Pancreas (tissue), 10 donors: ENCODE measurements at regions not wholly inside any gene's neighbourhood (a gene's known extent, or its start where the extent isn't known, plus 50 kb on each side); places are given as distances from the start of the nearest gene placed in this dataset.

Experiments used
- ATAC-seq, 4 donors: fragments of 200-7000 bp; cut with Tn5 transposase; one replicate each; pipeline versions ENCODE4 v1.8.0 to v1.9.1; 2020; ENCODE audit warnings: mild to moderate bottlenecking in 4 of 4, moderate library complexity in 4 of 4
- DNase-seq, 6 donors: peaks; one replicate each; pipeline ENCODE4 v3.0.0-alpha.2; 2020
- FAIRE-seq: peaks from 2 replicates; lab custom pipeline; 2012; peaks lifted over from hg19 to GRCh38; lab: Jason Lieb, UNC
- H3K27ac ChIP-seq, 4 donors: fragments of 200-600 bp; sonication (generic); 1 replicate in 3 of 4; 2 replicates in 1 of 4; pipeline versions ENCODE4 v1.5.0 to v1.8.0; 2020
- H3K27me3 ChIP-seq, 4 donors: fragments of 200-600 bp; one replicate each; pipeline ENCODE4 v1.8.0; 2021
- H3K36me3 ChIP-seq, 3 donors: fragments of 200-600 bp; sonication (generic) in 1 of 3; one replicate each; pipeline versions ENCODE4 v1.5.0 to v1.8.0; 2020 to 2021
- H3K4me1 ChIP-seq, 3 donors: fragments of 200-600 bp; one replicate each; pipeline ENCODE4 v1.8.0; 2021
- H3K4me3 ChIP-seq, 4 donors: fragments of 200-600 bp; sonication (generic) in 2 of 4; one replicate each; pipeline versions ENCODE4 v1.5.0 to v1.8.0; 2020 to 2021
- H3K9me3 ChIP-seq, 4 donors: fragments of 200-600 bp; one replicate each; pipeline ENCODE4 v1.8.0; 2021
- CTCF ChIP-seq, 4 donors: fragments of 200-600 bp; sonication (generic) in 3 of 4; IDR thresholded peaks; one replicate each; pipeline versions ENCODE4 v1.5.0 to v1.8.0; 2021; ENCODE audit warnings: antibody characterized with exemption in 4 of 4
- WGBS, 2 donors: extraction: QIAGEN DNeasy Blood & Tissue Kit; methylation state at CpG; one replicate each; pipeline ENCODE4 v1.1.7; 2013; 5-methylcytosine and 5-hydroxymethylcytosine counted together
- intact Hi-C, 3 donors: fragments of 100-400 bp; cut with DNase I; formaldehyde crosslinking; loops; one replicate each; pipeline versions ENCODE4 v1.11.1 to v1.14.2; 2022
- donor health status: healthy with polysubstance abuse.
- donor health status: DM: no; HTN: no; CAD: no; lungs with moderate emphysema.
- donor health status: DM: no; HTN: no; CAD: no.
- donor health status: control.
- donor health status: control.
- donor health status: Bipolar disorder and iron deficiency.
- donor health status: DM: yes; HTN: yes; CAD: no.
- donor health status: DM: no; HTN: no; CAD: no.
- donor health status: DM: no; HTN: no; CAD: no.
- donor health status: DM: yes; HTN: yes; CAD: no.

DNA sequence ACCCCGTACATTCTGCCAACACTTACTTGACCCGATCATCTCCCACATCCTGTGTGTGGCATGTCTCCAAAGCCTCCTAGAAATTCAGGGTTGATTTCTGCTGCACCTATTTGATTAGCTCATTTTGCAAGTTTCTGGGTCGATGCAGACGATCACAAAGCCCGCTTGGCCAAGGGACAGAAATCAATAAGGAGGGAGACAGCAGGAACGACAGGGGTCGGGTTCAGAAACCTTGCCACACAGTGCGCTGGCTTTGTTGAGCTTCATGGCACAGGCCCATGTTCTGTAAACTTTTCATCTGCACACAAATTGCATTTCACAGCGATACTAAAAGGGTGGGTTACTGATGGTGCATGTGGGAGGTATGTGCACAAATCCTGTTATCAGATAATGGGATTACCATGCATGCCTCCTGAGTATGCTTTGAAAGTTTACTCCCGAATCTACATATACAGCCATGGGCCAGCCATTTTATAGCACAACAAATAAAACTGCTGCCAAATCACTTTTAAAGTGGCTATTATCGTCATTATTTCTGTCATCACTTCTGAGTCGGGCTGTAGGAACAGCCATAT, 95.9 kb upstream of the ATP11B start:
- 39 to 40% methylated on average over 12 of the region's 12 CpGs for WGBS, 2 donors
- Histone ChIP-seq H3K9me3 (no peaks in the 10 kb centered on the region), H3K27me3 (peaks cover 0 to 6% (median 0%) of the 10 kb centered on the region in 4 donors), H3K4me3 (no peak overlapping the region), H3K4me1 (no peaks in the 10 kb centered on the region), H3K27ac (no peak overlapping the region), H3K36me3 (no peaks in the 10 kb centered on the region)
- TF ChIP-seq CTCF (IDR thresholded peaks at IDR 0.05) = no peak
- no peak for DNase-seq
- no peak for FAIRE-seq
- ATAC-seq = no peak
- intact Hi-C loops = no loop called here

DNA sequence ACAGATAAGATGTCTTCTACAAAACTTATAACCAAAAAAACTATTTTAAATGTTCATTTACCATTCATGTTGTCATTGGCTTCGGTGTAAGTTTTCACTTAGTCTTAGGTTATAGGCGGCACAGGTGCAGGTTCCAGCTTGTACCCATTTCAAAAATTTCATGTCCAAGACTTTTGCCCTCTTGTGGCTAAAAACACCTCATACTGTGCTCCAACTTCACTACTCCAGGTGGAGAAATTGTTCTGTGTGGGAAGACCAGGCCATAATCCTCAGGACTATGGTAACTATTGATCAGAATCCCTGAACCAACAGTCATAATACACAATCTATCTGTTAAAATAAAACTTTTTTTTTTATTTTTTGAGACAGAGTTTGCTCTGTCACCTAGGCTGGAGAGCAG, 95.2 kb upstream of the ATP11B start:
- 93 to 98% methylated on average over 2 of the region's 2 CpGs for WGBS, 2 donors
- no peaks in the 10 kb centered on the region for H3K36me3 ChIP-seq
- H3K4me3 ChIP-seq = no peak overlapping the region
- H3K27ac ChIP-seq = no peak overlapping the region
- no peaks in the 10 kb centered on the region for H3K9me3 ChIP-seq
- DNase-seq = no peak
- H3K4me1 ChIP-seq = no peaks in the 10 kb centered on the region
- no peak for FAIRE-seq
- ATAC-seq = no peak
- TF ChIP-seq CTCF (IDR thresholded peaks at IDR 0.05) = no peak
- H3K27me3 ChIP-seq = peaks cover 0 to 6% (median 0%) of the 10 kb centered on the region in 4 donors
- intact Hi-C loops = no loop called here

DNA sequence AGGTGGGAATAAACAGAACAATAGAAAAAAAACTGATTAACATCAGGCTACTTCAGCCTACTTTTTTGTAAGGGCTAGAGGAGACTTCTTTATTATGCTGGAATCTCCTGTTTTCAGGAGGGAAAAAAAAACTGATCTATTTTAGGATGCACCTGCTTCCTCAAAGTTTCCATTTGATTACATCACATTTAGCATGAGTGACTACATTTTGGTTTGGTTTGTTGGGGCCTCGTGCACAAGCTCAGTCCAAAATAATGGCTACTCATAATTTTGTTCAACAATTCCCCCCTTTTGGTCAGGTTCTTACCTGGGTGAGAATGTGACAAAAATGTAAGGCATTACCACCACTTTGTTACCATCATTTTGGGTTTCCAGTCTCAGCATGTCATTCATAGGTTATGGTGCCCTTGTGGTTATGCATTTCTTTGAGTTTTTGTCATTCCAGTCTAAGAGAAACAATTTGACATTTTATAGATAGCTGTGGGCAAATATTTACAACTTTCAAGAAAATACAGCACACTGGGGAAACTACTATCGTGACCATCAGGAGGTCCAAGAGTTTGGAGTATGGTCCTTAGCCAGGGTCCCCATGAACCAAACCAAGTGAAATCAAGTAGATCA, 93.6 kb upstream of the ATP11B start:
- no peak overlapping the region for H3K27ac ChIP-seq
- peaks cover 0 to 6% (median 0%) of the 10 kb centered on the region in 4 donors for H3K27me3 ChIP-seq
- no peak for FAIRE-seq
- WGBS, 2 donors = 75 to 85% methylated on average over 2 of the region's 2 CpGs
- H3K4me1 ChIP-seq = no peaks in the 10 kb centered on the region
- no peak overlapping the region for H3K4me3 ChIP-seq
- no peak for ATAC-seq
- TF ChIP-seq CTCF (IDR thresholded peaks at IDR 0.05) = no peak
- no peak for DNase-seq
- intact Hi-C loops = no loop called here
- no peaks in the 10 kb centered on the region for H3K9me3 ChIP-seq
- H3K36me3 ChIP-seq = no peaks in the 10 kb centered on the region

- 42 to 50% methylated on average over 1 of the region's 1 CpG for WGBS, 2 donors
- Histone ChIP-seq H3K27ac (no peak overlapping the region), H3K27me3 (no peaks in the 10 kb centered on the region), H3K4me3 (no peak overlapping the region), H3K4me1 (no peaks in the 10 kb centered on the region), H3K36me3 (no peaks in the 10 kb centered on the region), H3K9me3 (no peaks in the 10 kb centered on the region)
- no peak for FAIRE-seq
- ATAC-seq = no peak
- no peak for DNase-seq
- intact Hi-C loops = no loop called here
- TF ChIP-seq CTCF (IDR thresholded peaks at IDR 0.05) = no peak
Observed at GRCh38 chr3:182702216-182702615, 91.1 kb upstream of the ATP11B start.

DNA sequence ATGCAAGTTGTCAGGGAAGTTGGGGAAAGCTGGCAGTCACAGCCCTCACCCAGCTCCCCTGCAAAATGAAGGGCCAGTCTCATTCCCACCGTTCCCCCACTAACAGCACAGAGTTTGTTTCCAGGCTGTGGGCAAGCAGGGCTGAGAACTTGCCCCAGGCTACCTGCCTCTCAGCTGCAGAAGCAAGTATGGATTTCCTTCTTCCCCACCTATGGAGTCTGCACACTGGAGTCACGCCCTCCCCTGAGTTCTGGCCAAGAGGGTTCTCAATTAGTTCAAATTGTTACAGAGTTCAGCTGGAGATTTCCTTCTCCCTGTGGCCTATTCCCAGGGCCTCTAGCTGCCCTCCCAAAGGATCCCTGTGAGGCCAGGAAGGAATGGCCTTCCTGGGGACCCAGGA, 90.1 kb upstream of the ATP11B start:
- intact Hi-C loops = no loop called here
- no peak for TF ChIP-seq CTCF (IDR thresholded peaks at IDR 0.05)
- Histone ChIP-seq H3K9me3 (no peaks in the 10 kb centered on the region), H3K27me3 (no peaks in the 10 kb centered on the region), H3K36me3 (no peaks in the 10 kb centered on the region), H3K4me3 (no peak overlapping the region), H3K27ac (no peak overlapping the region), H3K4me1 (no peaks in the 10 kb centered on the region)
- DNase-seq (no peak), ATAC-seq (no peak), FAIRE-seq (no peak)
- 86 to 94% methylated on average over 2 of the region's 2 CpGs for WGBS, 2 donors
